BJ (cell line): ENCODE measurements at regions not wholly inside any gene's neighbourhood (a gene's known extent, or its start where the extent isn't known, plus 50 kb on each side); places are given as distances from the start of the nearest gene placed in this dataset.

Source experiments
- CTCF ChIA-PET: fragments of 350-600 bp; formaldehyde crosslinking; extraction: SDS; loops from one replicate; lab custom pipeline; 2021; ENCODE audit warnings: antibody characterized with exemption, inconsistent platforms; lab: Yijun Ruan, JAX
- POLR2A ChIA-PET: fragments of 300-600 bp; sonication (Branson Sonifier 250); formaldehyde crosslinking; extraction: SDS; loops from one replicate; lab custom pipeline; 2021; ENCODE audit warnings: antibody characterized with exemption; lab: Charles Lee
- DNase-seq: peaks from one replicate; pipeline ENCODE4 v3.0.0-alpha.2; 2011; ENCODE audit warnings: low read depth
- H3K27me3 ChIP-seq: 2 replicates; pipeline ENCODE4 v1.6.0; 2011; ENCODE audit warnings: low read length; ENCODE audit not compliant: control insufficient read depth, insufficient read depth
- H3K36me3 ChIP-seq: 2 replicates; pipeline ENCODE4 v1.5.1; 2011; ENCODE audit warnings: low read length; ENCODE audit not compliant: control insufficient read depth, insufficient read depth
- H3K4me3 ChIP-seq: 2 replicates; pipeline ENCODE4 v1.5.1; 2011; ENCODE audit warnings: low read depth, mild to moderate bottlenecking, control low read depth, low read length
- CTCF ChIP-seq: IDR thresholded peaks from 2 replicates; pipeline ENCODE4 v1.5.1; 2011; ENCODE audit warnings: low read depth, mild to moderate bottlenecking, control low read depth, inconsistent platforms, low read length, moderate library complexity; ENCODE audit not compliant: insufficient read depth

GRCh38 chr2:57759822-57760300 lies 286.7 kb upstream of the VRK2 start:
- no peaks in the 10 kb centered on the region for H3K36me3 ChIP-seq
- CTCF ChIA-PET = interaction anchor here (0.7 to 3.1 kb wide), 25 partner anchors 8 to 921 kb away, joined by 3 to 21 read pairs (median 4); no protein-coding TSS in a partner anchor
- no peaks in the 10 kb centered on the region for H3K27me3 ChIP-seq
- TF ChIP-seq CTCF = peak; percentile 97
- peak overlapping the region; percentile 10; the same call in 1 of the 2 replicates for H3K4me3 ChIP-seq
- no peak for DNase-seq
- POLR2A ChIA-PET = interaction anchor here (0.6 kb wide), 1 partner anchor 86 kb away, joined by 3 read pairs; no protein-coding TSS in a partner anchor

GRCh38 chr2:57760381-57760801 lies 286.2 kb upstream of the VRK2 start:
- ChIA-PET CTCF (interaction anchor here (0.7 to 3.1 kb wide), 20 partner anchors 8 to 920 kb away, joined by 3 to 21 read pairs (median 4); no protein-coding TSS in a partner anchor), POLR2A (interaction anchor here (0.6 kb wide), 1 partner anchor 86 kb away, joined by 3 read pairs; no protein-coding TSS in a partner anchor)
- Histone ChIP-seq H3K36me3 (no peaks in the 10 kb centered on the region), H3K4me3 (no peak overlapping the region), H3K27me3 (no peaks in the 10 kb centered on the region)
- no peak for TF ChIP-seq CTCF
- no peak for DNase-seq

- Histone ChIP-seq H3K36me3 (no peaks in the 10 kb centered on the region), H3K4me3 (no peak overlapping the region), H3K27me3 (no peaks in the 10 kb centered on the region)
- no peak for TF ChIP-seq CTCF
- ChIA-PET POLR2A (no interaction called here), CTCF (interaction anchor here (0.8 kb wide), 1 partner anchor 9 kb away, joined by 5 read pairs; no protein-coding TSS in a partner anchor)
- DNase-seq = no peak
These were observed 269.7 kb upstream of the VRK2 start for GRCh38 chr2:57776916-57777315.

- no peak for TF ChIP-seq CTCF
- no peak for DNase-seq
- POLR2A ChIA-PET = no interaction called here
- Histone ChIP-seq H3K36me3 (no peaks in the 10 kb centered on the region), H3K27me3 (no peaks in the 10 kb centered on the region), H3K4me3 (no peak overlapping the region)
- CTCF ChIA-PET = interaction anchor here (0.6 kb wide), 1 partner anchor 23 kb away, joined by 3 read pairs; no protein-coding TSS in a partner anchor
These were observed 264.0 kb upstream of the VRK2 start for GRCh38 chr2:57782587-57782986.

GRCh38 chr2:57793310-57793709 lies 253.3 kb upstream of the VRK2 start:
- no peaks in the 10 kb centered on the region for H3K36me3 ChIP-seq
- no peaks in the 10 kb centered on the region for H3K27me3 ChIP-seq
- no peak for DNase-seq
- POLR2A ChIA-PET = no interaction called here
- no peak overlapping the region for H3K4me3 ChIP-seq
- TF ChIP-seq CTCF = no peak
- CTCF ChIA-PET = interaction anchor here (0.8 kb wide), 1 partner anchor 18 kb away, joined by 3 read pairs; no protein-coding TSS in a partner anchor
